GM12874 (cell line): ENCODE measurements at regions not wholly inside any gene's neighbourhood (a gene's known extent, or its start where the extent isn't known, plus 50 kb on each side); places are given as distances from the start of the nearest gene placed in this dataset.

Source experiments
- TF ChIP-seq, protein P1 (sequence below): IDR thresholded peaks from 2 replicates; pipeline ENCODE4 v1.5.1; 2011; ENCODE audit warnings: low read depth, mild to moderate bottlenecking, control low read depth, low read length, moderate library complexity; ENCODE audit not compliant: insufficient read depth

DNA sequence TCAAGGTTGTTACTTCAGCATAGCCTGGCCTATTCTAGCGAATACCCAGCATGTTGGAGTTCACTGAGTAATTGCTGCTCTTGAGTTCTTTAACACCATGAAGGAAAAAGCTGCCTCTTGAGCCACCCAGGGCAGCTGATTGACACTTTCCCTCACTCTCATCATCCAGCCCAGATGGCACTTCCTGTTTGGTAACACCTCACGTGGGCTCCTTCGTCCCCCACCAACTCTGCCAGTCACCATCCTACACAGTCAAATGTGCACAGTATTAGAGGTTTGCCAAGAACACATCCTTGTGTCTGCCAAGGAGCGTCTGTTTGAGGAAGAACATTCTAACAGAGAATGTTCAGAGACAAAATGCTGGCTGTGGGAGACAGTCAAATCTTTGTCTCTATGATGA, 266.3 kb downstream of the RPLP1 start:
- TF ChIP-seq, protein P1, sequence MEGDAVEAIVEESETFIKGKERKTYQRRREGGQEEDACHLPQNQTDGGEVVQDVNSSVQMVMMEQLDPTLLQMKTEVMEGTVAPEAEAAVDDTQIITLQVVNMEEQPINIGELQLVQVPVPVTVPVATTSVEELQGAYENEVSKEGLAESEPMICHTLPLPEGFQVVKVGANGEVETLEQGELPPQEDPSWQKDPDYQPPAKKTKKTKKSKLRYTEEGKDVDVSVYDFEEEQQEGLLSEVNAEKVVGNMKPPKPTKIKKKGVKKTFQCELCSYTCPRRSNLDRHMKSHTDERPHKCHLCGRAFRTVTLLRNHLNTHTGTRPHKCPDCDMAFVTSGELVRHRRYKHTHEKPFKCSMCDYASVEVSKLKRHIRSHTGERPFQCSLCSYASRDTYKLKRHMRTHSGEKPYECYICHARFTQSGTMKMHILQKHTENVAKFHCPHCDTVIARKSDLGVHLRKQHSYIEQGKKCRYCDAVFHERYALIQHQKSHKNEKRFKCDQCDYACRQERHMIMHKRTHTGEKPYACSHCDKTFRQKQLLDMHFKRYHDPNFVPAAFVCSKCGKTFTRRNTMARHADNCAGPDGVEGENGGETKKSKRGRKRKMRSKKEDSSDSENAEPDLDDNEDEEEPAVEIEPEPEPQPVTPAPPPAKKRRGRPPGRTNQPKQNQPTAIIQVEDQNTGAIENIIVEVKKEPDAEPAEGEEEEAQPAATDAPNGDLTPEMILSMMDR = no peak

DNA sequence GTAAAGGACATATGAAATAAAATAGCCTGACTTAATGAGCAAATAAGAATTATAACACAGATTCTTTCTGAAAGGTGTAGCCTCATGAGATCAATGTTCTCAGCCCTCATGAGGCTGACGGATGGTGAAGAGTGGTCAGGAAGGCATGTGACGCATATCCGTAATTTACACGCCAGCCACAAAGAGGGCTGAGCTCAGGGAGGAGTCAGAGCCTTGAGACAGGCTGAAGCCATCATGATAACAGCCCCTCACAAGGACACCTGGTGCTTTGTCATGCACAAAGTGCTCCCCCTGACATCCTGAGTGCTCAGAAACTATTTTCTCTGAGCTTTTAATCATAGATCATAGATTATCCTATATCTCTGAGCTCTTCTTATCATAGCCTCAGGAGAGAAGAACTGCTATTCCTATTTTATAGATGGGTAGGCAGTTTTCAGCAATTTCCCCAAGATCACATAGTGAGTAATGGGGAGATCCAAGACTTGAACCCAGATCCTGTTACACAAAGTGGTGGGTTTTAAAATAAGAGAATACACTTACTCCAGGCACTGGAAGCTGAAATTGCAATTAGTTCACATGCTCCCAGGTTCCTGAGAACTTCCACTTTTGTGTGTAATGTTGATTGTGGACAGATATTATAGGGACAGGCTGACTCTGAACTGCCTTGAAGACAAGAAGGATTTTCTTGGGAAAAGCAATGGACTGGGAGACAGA, 267.1 kb downstream of the RPLP1 start:
- TF ChIP-seq, protein P1 = no peak

DNA sequence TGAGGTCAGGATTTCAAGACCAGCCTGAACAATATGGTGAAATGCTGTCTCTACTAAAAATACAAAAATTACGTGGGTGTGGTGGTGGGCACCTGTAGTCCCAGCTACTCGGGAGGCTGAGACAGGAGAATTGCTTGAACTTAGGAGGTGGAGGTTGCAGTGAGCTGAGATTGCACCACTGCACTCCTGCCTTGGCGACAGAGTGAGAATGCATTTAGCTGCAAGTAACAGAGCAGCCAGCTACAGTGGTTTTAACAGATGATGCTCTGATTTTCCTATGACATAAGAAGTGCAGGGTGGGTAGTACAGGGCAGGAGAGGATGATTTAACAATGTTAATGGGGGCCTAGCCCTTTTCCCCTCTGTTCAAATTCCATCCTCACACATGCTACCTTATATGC, 267.9 kb downstream of the RPLP1 start:
- TF ChIP-seq, protein P1 = no peak

DNA sequence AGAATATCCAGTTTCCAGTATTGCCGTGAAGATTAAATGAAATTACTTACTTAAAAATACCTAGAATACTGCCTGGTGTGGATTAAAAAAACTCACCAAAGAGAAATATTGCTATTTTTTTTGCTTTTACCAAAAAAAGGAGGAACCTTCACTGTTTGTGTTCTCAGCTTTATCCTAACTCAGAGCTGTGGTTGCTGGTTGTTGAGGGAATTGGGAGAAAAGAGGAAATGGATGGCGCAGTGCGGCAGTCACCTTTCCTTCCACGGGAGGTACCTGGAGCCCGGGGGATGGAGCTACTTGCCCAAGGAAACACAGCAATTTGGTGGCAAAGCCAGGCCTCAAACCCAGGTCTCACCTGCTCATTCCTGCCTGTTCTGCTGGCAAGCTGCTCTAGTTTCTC, 270.3 kb downstream of the RPLP1 start:
- TF ChIP-seq, protein P1 = no peak

DNA sequence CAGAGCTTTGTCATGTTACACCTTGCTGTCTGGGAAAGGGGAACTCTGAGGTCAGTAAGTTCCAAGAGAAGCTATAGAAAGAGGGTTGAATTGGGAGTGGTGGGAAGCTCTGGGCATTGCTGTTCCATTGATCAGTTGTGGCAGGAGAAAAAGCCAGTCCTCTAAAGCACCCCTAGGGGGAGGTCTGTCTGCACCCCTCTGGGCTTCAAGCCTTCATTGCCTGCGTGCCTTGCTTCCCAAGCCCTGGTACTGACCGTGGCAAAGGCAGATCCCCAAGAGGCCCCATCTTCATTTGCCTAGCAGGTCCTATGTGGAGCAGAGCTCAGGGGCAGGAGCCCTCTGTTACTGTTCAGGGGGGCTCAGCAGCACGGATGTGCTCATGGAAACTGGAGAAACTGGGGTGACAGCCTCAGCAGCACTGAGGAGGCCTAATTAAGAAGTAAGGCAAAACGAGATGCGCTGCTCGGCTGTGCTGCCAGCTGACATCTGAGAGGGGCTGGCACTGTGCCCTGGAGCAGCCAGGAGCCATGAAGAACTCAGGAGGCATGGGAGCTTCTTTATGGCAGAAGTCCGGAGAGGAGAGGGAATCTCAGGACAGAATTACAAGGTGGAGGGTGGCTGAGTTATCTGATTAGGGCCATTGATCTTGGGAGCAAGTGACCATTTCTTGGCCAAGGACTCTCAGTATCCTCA, 270.9 kb downstream of the RPLP1 start:
- TF ChIP-seq, protein P1 = peak; percentile 27; the same call in 1 of the 2 replicates

DNA sequence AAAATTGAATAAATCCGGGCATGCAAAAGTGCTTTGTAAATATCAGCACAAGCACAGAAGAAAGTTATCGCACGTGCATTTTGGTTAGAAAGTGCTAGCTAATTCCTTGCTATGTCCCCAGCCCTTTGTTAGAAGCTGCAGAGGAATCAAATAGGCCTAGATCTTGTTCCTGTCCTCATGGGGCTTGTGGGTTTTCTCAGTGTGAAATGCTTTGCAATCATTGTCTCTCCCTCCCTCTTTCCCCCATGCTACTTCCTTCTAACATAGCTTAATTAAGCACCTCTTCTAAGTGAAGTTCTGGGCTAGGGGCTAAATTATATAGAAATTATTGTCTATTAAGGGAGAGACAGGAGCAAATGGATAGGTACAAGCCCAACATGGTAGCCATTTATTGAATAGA, 271.7 kb downstream of the RPLP1 start:
- TF ChIP-seq, protein P1 = no peak

DNA sequence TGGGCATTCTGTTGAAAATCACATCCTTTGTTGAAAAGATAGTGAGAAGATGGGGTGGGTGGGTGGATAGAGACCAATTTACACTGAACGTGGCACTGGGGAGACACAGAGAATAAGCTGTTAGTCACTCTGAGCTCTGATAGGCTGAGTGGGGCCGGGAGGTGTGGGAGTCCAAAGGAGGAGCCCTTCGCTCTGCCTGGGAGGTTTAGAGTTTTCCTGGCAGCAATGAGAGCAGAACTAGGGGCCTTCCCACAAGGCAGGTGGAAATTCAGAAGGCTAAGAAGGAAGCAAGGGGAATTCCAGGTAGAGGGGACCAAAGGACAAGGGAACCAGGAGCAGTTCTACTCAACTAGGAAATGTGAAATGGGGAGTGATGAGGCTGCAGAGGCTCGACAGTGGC, 272.7 kb downstream of the RPLP1 start:
- TF ChIP-seq, protein P1 = no peak
